HAP-1 (cell line): ENCODE measurements at regions not wholly inside any gene's neighbourhood (a gene's known extent, or its start where the extent isn't known, plus 50 kb on each side); places are given as distances from the start of the nearest gene placed in this dataset.

Experiments
- DNase-seq, 2 experiments: peaks; one replicate each; pipeline ENCODE4 v3.0.0-alpha.2; 2016 to 2020; ENCODE audit warnings: low spot score in 2 of 2
- H3K27me3 ChIP-seq: fragments of 250-450 bp; sonication (Bioruptor Pico); 2 replicates; pipeline ENCODE4 v1.5.1; 2020; ENCODE audit warnings: low read depth, mild to moderate bottlenecking, moderate library complexity
- H3K36me3 ChIP-seq: fragments of 250-450 bp; sonication (Bioruptor Pico); replicated peaks from 2 replicates; pipeline ENCODE4 v1.5.1; 2020; ENCODE audit warnings: mild to moderate bottlenecking
- H3K4me1 ChIP-seq: fragments of 250-450 bp; sonication (Bioruptor Pico); 2 replicates; pipeline ENCODE4 v1.5.1; 2020; ENCODE audit warnings: mild to moderate bottlenecking
- H3K4me3 ChIP-seq: fragments of 250-450 bp; sonication (Bioruptor Pico); 2 replicates; pipeline ENCODE4 v1.5.1; 2020; ENCODE audit warnings: mild to moderate bottlenecking, moderate library complexity
- H3K9me3 ChIP-seq: fragments of 250-450 bp; sonication (Bioruptor Pico); 2 replicates; pipeline ENCODE4 v1.5.1; 2020; ENCODE audit warnings: mild to moderate bottlenecking, moderate library complexity
- in situ Hi-C: fragments of 300-500 bp; cut with MboI; formaldehyde crosslinking; loops from 3 replicates; pipeline ENCODE4 v1.14.3; 2020; ENCODE audit warnings: low sequenced_read_pairs, inconsistent platforms, mixed read lengths

DNA sequence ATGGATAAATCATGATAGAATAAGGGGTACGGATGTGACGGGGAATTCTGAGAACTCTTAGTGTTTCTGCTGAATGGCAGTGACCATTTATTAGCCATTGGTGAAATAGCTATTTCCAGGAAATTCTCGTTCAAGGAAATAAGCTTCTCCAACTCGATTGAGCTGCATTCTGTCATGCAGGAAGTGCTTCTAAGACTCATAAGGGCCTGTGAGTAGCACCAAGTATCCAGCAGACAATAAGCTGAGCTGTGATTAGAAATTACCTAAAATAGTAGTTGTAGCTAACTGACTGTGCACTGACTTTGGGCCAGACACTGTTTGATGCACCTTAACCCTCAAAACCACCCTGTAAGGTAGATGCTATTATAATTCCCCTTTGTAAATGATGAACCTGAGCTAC lies 107.8 kb upstream of the IRX5 start:
- Histone ChIP-seq H3K27me3 (no peaks in the 10 kb centered on the region), H3K4me1 (no peaks in the 10 kb centered on the region), H3K4me3 (no peak overlapping the region), H3K9me3 (no peaks in the 10 kb centered on the region), H3K36me3 (no peaks in the 10 kb centered on the region)
- in situ Hi-C loops: no loop called here
- DNase-seq: no peak

- Histone ChIP-seq H3K36me3 (no peaks in the 10 kb centered on the region), H3K27me3 (no peaks in the 10 kb centered on the region), H3K4me3 (no peak overlapping the region), H3K9me3 (no peaks in the 10 kb centered on the region), H3K4me1 (no peaks in the 10 kb centered on the region)
- no peak for DNase-seq
- in situ Hi-C loops: no loop called here
These were observed 108.2 kb upstream of the IRX5 start for GRCh38 chr16:54822492-54822891.

GRCh38 chr16:54821731-54822130 lies 108.9 kb upstream of the IRX5 start:
- in situ Hi-C loops: no loop called here
- no peak for DNase-seq
- Histone ChIP-seq H3K4me3 (no peak overlapping the region), H3K27me3 (no peaks in the 10 kb centered on the region), H3K36me3 (no peaks in the 10 kb centered on the region), H3K9me3 (no peaks in the 10 kb centered on the region), H3K4me1 (no peaks in the 10 kb centered on the region)

DNA sequence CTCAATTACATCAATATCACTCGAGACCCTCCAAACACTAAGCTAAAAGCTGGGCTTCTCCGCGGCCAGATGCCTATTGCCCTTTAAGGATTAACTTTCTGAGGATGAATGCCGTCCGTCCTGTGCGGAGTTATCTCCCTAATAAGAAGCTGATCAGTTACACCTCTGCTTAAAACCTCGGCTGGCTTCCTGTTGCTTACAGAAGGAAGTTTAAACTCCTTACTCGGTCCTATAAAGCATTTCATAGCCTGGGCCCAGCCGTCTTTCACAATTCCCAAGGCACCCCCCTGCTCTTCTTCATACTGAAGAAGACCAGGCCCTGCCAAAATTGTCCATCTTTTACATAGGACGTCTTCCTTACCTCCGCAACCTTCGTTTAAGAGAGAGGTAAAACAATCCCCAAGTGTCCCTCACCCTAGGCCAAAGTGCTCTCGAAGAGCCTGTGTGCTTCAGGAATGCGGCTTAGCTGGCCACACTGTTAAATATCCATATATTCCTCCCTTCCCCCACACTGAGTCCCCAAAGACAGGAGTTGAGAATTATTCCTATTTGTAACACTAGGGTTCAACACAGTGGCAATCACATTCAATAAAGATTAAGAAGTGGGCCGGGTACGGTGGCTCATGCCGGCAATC lies 112.6 kb upstream of the IRX5 start:
- in situ Hi-C loops: no loop called here
- H3K27me3 ChIP-seq: no peaks in the 10 kb centered on the region
- no peaks in the 10 kb centered on the region for H3K9me3 ChIP-seq
- DNase-seq: no peak
- no peaks in the 10 kb centered on the region for H3K36me3 ChIP-seq
- H3K4me1 ChIP-seq: no peaks in the 10 kb centered on the region
- no peak overlapping the region for H3K4me3 ChIP-seq

DNA sequence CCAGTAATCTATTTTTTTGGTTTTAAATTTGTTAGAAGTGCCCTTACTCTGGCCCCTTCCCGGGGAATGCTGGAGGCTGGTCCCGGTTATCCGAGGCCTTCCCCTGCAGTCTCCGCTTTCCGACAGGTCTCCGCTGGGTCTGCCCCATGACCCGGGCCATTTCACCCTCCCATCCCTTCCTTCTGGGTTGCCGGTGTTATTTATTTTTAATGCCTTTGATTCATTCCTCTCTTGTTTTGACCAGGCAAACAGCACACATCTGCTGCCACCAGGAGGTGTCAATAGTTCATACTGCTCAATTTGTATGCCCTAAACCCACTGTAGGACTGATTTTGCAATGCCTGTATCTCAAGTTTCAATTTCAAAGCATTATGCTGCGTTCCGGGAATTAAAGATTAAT lies 113.2 kb upstream of the IRX5 start:
- no peaks in the 10 kb centered on the region for H3K4me1 ChIP-seq
- no peak overlapping the region for H3K4me3 ChIP-seq
- DNase-seq: peak in 1 of 2 experiments; percentile 22
- H3K27me3 ChIP-seq: no peaks in the 10 kb centered on the region; the same call in 1 of the 2 replicates
- H3K9me3 ChIP-seq: no peaks in the 10 kb centered on the region
- no peaks in the 10 kb centered on the region for H3K36me3 ChIP-seq
- in situ Hi-C loops: no loop called here

GRCh38 chr16:54816471-54816870 lies 114.2 kb upstream of the IRX5 start:
- Histone ChIP-seq H3K9me3 (no peaks in the 10 kb centered on the region), H3K27me3 (peaks cover 6% of the 10 kb centered on the region; the same call in 1 of the 2 replicates), H3K4me3 (no peak overlapping the region), H3K4me1 (no peaks in the 10 kb centered on the region), H3K36me3 (no peaks in the 10 kb centered on the region)
- DNase-seq: no peak
- in situ Hi-C loops: no loop called here

GRCh38 chr16:54815177-54815576 lies 115.5 kb upstream of the IRX5 start:
- Histone ChIP-seq H3K27me3 (peaks cover 13% of the 10 kb centered on the region), H3K9me3 (no peaks in the 10 kb centered on the region), H3K36me3 (no peaks in the 10 kb centered on the region), H3K4me1 (no peaks in the 10 kb centered on the region), H3K4me3 (no peak overlapping the region)
- in situ Hi-C loops: no loop called here
- no peak for DNase-seq

- in situ Hi-C loops: no loop called here
- Histone ChIP-seq H3K36me3 (no peaks in the 10 kb centered on the region), H3K4me1 (no peaks in the 10 kb centered on the region), H3K9me3 (no peaks in the 10 kb centered on the region), H3K27me3 (peaks cover 25% of the 10 kb centered on the region), H3K4me3 (no peak overlapping the region)
- DNase-seq: no peak
These were observed 116.9 kb upstream of the IRX5 start for GRCh38 chr16:54813778-54814177.

GRCh38 chr16:54812229-54812628 lies 118.4 kb upstream of the IRX5 start:
- Histone ChIP-seq H3K27me3 (peaks cover 32% of the 10 kb centered on the region), H3K4me1 (peaks cover 5% of the 10 kb centered on the region), H3K9me3 (no peaks in the 10 kb centered on the region), H3K4me3 (no peak overlapping the region), H3K36me3 (no peaks in the 10 kb centered on the region)
- DNase-seq: peak in 1 of 2 experiments; percentile 26
- in situ Hi-C loops: no loop called here

GRCh38 chr16:54808890-54809289 lies 121.8 kb upstream of the IRX5 start:
- H3K36me3 ChIP-seq: no peaks in the 10 kb centered on the region
- H3K4me1 ChIP-seq: peaks cover 21% of the 10 kb centered on the region
- in situ Hi-C loops: no loop called here
- no peak overlapping the region for H3K4me3 ChIP-seq
- H3K9me3 ChIP-seq: no peaks in the 10 kb centered on the region
- no peak for DNase-seq
- H3K27me3 ChIP-seq: peaks cover 32% of the 10 kb centered on the region

- in situ Hi-C loops: no loop called here
These were observed 123.7 kb upstream of the IRX5 start for GRCh38 chr16:54806881-54807360.

GRCh38 chr16:54806378-54806777 lies 124.3 kb upstream of the IRX5 start:
- peak in 1 of 2 experiments; percentile 38 for DNase-seq

More at GRCh38 chr16:54806881-54807360, 123.7 kb upstream of the IRX5 start:
- DNase-seq: peak; percentile 72 to 95
- Histone ChIP-seq H3K36me3 (no peaks in the 10 kb centered on the region), H3K4me1 (peaks cover 21% of the 10 kb centered on the region), H3K27me3 (peaks cover 29% of the 10 kb centered on the region), H3K4me3 (no peak overlapping the region), H3K9me3 (no peaks in the 10 kb centered on the region)

GRCh38 chr16:54805648-54806047 lies 125.0 kb upstream of the IRX5 start:
- Histone ChIP-seq H3K4me3 (no peak overlapping the region), H3K9me3 (no peaks in the 10 kb centered on the region), H3K4me1 (peaks cover 21% of the 10 kb centered on the region), H3K36me3 (no peaks in the 10 kb centered on the region), H3K27me3 (peaks cover 22% of the 10 kb centered on the region)
- in situ Hi-C loops: no loop called here
- no peak for DNase-seq

More at GRCh38 chr16:54806378-54806777, 124.3 kb upstream of the IRX5 start:
- Histone ChIP-seq H3K9me3 (no peaks in the 10 kb centered on the region), H3K36me3 (no peaks in the 10 kb centered on the region), H3K4me3 (no peak overlapping the region), H3K4me1 (peaks cover 21% of the 10 kb centered on the region), H3K27me3 (peaks cover 26% of the 10 kb centered on the region)
- in situ Hi-C loops: no loop called here

GRCh38 chr16:54801057-54801844 lies 129.4 kb upstream of the IRX5 start:
- Histone ChIP-seq H3K27me3 (no peaks in the 10 kb centered on the region), H3K4me3 (no peak overlapping the region), H3K9me3 (no peaks in the 10 kb centered on the region), H3K4me1 (peaks cover 11% of the 10 kb centered on the region), H3K36me3 (no peaks in the 10 kb centered on the region)
- in situ Hi-C loops: no loop called here
- no peak for DNase-seq
